Colonic mucosa (tissue), 4 donors: ENCODE measurements at regions not wholly inside any gene's neighbourhood (a gene's known extent, or its start where the extent isn't known, plus 50 kb on each side); places are given as distances from the start of the nearest gene placed in this dataset.

Experiments used
- DNase-seq: peaks from one replicate; pipeline ENCODE4 v3.0.0-alpha.2; 2020
- H3K27ac ChIP-seq: fragments of 200-600 bp; one replicate; pipeline ENCODE4 v1.8.0; 2021
- H3K27me3 ChIP-seq: fragments of 200-600 bp; one replicate; pipeline ENCODE4 v1.8.0; 2021
- H3K36me3 ChIP-seq: fragments of 200-600 bp; one replicate; pipeline ENCODE4 v1.8.0; 2021
- H3K4me1 ChIP-seq: fragments of 200-600 bp; one replicate; pipeline ENCODE4 v1.8.0; 2021; ENCODE audit warnings: mild to moderate bottlenecking
- H3K4me3 ChIP-seq: fragments of 200-600 bp; one replicate; pipeline ENCODE4 v1.8.0; 2021
- H3K9ac ChIP-seq, 2 donors: one replicate each; pipeline ENCODE4 v1.7.0; 2013; ENCODE audit warnings: control low read depth in 2 of 2, low read depth in 2 of 2, low read length in 2 of 2
- H3K9me3 ChIP-seq: fragments of 200-600 bp; one replicate; pipeline ENCODE4 v1.8.0; 2021
- CTCF ChIP-seq: fragments of 200-600 bp; IDR thresholded peaks from one replicate; pipeline ENCODE4 v1.8.0; 2022; ENCODE audit warnings: antibody characterized with exemption, mild to moderate bottlenecking
- intact Hi-C: fragments of 100-400 bp; cut with DNase I; formaldehyde crosslinking; loops from one replicate; pipeline ENCODE4 v1.14.1; 2022
- donor health status: healthy.
- donor health status: DM: no; HTN: no; CAD: no.
- donor health status: DM: no; HTN: no; CAD: no.

GRCh38 chr2:64825831-64826491 lies 163.2 kb upstream of the SLC1A4 start:
- Histone ChIP-seq H3K9me3 (no peaks in the 10 kb centered on the region), H3K9ac (no peak overlapping the region), H3K27me3 (no peaks in the 10 kb centered on the region), H3K4me1 (peaks cover under 1% of the 10 kb centered on the region), H3K36me3 (no peaks in the 10 kb centered on the region), H3K4me3 (no peak overlapping the region), H3K27ac (no peak overlapping the region)
- intact Hi-C loops: no loop called here
- no peak for DNase-seq
- no peak for TF ChIP-seq CTCF

GRCh38 chr2:64826703-64827102 lies 162.5 kb upstream of the SLC1A4 start:
- no peak for TF ChIP-seq CTCF
- intact Hi-C loops: no loop called here
- no peak for DNase-seq

GRCh38 chr2:64828261-64828660 lies 160.9 kb upstream of the SLC1A4 start:
- Histone ChIP-seq H3K36me3 (no peaks in the 10 kb centered on the region), H3K4me1 (peaks cover 3% of the 10 kb centered on the region), H3K27ac (no peak overlapping the region), H3K9ac (no peak overlapping the region), H3K4me3 (no peak overlapping the region), H3K27me3 (no peaks in the 10 kb centered on the region), H3K9me3 (no peaks in the 10 kb centered on the region)
- no peak for DNase-seq
- no peak for TF ChIP-seq CTCF
- intact Hi-C loops: no loop called here

More at GRCh38 chr2:64826703-64827102, 162.5 kb upstream of the SLC1A4 start:
- Histone ChIP-seq H3K36me3 (no peaks in the 10 kb centered on the region), H3K27me3 (no peaks in the 10 kb centered on the region), H3K9me3 (no peaks in the 10 kb centered on the region), H3K9ac (no peak overlapping the region), H3K27ac (no peak overlapping the region), H3K4me3 (no peak overlapping the region), H3K4me1 (peaks cover 3% of the 10 kb centered on the region)

GRCh38 chr2:64829525-64829924 lies 159.7 kb upstream of the SLC1A4 start:
- intact Hi-C loops: no loop called here
- Histone ChIP-seq H3K27me3 (no peaks in the 10 kb centered on the region), H3K36me3 (no peaks in the 10 kb centered on the region), H3K9ac (no peak overlapping the region), H3K4me1 (peaks cover 3% of the 10 kb centered on the region), H3K9me3 (no peaks in the 10 kb centered on the region), H3K4me3 (no peak overlapping the region), H3K27ac (no peak overlapping the region)
- no peak for DNase-seq
- no peak for TF ChIP-seq CTCF

GRCh38 chr2:64831134-64831976 lies 157.8 kb upstream of the SLC1A4 start:
- peak; percentile 92 for DNase-seq
- Histone ChIP-seq H3K27me3 (no peaks in the 10 kb centered on the region), H3K4me3 (no peak overlapping the region), H3K9ac (no peak overlapping the region), H3K36me3 (no peaks in the 10 kb centered on the region), H3K9me3 (no peaks in the 10 kb centered on the region), H3K27ac (peak overlapping the region; percentile 63), H3K4me1 (peaks cover 3% of the 10 kb centered on the region)
- TF ChIP-seq CTCF: peak; percentile 87
- intact Hi-C loops: no loop called here
